GM12878 (cell line): ENCODE measurements at regions not wholly inside any gene's neighbourhood (a gene's known extent, or its start where the extent isn't known, plus 50 kb on each side); places are given as distances from the start of the nearest gene placed in this dataset.

ENCODE experiments used
- CREM ChIP-seq: IDR thresholded peaks from 2 replicates; pipeline ENCODE4 v1.6.1; 2014; ENCODE audit warnings: antibody characterized with exemption, low read depth
- HDAC2 ChIP-seq: fragments of 200-600 bp; sonication (generic); IDR thresholded peaks from 2 replicates; pipeline ENCODE4 v1.6.1; 2017
- MTA2 ChIP-seq: fragments of 450-650 bp; IDR thresholded peaks from 2 replicates; pipeline ENCODE4 v1.6.1; 2016; ENCODE audit warnings: low read depth, mild to moderate bottlenecking, moderate library complexity
- PKNOX1 ChIP-seq: fragments of 450-650 bp; IDR thresholded peaks from 2 replicates; pipeline ENCODE4 v1.6.1; 2016; ENCODE audit warnings: mild to moderate bottlenecking
- RUNX3 ChIP-seq: IDR thresholded peaks from 2 replicates; pipeline ENCODE4 v1.6.1; 2012; ENCODE audit warnings: low read length, inconsistent platforms
- YY1 ChIP-seq: IDR thresholded peaks from 2 replicates; pipeline ENCODE4 v1.6.1; 2011; ENCODE audit warnings: low read depth, mild to moderate bottlenecking, low read length
- ZBTB4 ChIP-seq: fragments of 450-650 bp; formaldehyde crosslinking; IDR thresholded peaks from 2 replicates; pipeline ENCODE4 v1.4.0; 2022; ENCODE audit warnings: mild to moderate bottlenecking, moderate library complexity
- TF ChIP-seq, protein P1 (sequence below): fragments of 450-650 bp; IDR thresholded peaks from 2 replicates; pipeline ENCODE4 v1.6.1; 2017; ENCODE audit warnings: mild to moderate bottlenecking, moderate library complexity
- TF ChIP-seq, protein P2 (sequence below): fragments of 450-650 bp; conservative IDR thresholded peaks from 2 replicates; pipeline ENCODE4 v1.6.1; 2017; ENCODE audit warnings: mild to moderate bottlenecking, moderate library complexity
- TF ChIP-seq, protein P3 (sequence below): IDR thresholded peaks from 2 replicates; pipeline ENCODE4 v1.6.1; 2012; ENCODE audit warnings: low read length, inconsistent platforms
- TF ChIP-seq, protein P4 (sequence below): fragments of 450-650 bp; IDR thresholded peaks from 2 replicates; pipeline ENCODE4 v1.6.1; 2017; ENCODE audit warnings: mild to moderate bottlenecking, low read depth, inconsistent platforms; ENCODE audit not compliant: poor library complexity, severe bottlenecking

DNA sequence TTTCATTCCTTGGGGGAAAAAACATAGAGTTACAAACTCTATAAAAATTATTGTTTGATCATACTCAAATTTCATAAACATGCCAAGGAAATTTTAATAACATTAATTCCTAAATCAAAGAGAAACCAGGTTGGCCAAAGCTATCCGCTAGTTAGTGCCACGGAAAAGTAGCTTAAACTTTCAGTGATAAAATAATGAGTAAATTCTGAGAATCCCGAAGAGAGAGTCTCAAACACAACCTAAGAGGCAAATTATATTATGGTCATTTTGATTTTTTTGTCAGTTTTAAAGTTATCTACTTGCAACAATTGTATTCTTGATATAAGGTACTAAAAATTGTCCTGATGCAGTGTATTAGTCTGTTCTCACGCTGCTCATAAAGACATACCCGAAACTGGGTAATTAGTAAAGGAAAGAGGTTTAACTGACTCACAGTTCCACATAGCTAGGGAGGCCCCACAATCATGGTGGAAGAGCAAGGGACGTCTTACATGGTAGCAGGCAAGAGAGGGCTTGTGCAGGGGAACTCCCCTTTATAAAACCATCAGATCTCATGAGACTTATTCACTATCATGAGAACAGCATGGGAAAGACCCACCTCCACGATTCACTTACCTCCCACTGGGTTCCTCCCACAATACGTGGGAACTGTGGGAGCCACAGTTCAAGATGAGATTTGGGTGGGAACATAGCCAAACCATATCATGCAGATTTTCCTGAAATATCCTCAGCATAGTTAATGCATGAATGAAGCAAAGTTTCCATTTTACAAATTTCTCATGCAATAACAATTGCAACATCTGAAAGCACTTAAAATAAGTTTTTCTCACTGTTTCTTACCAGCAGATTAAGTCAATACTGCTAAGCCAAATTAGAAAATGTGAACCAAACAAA, 205.9 kb upstream of the STK17B start (continued):
- TF ChIP-seq ZBTB4 (CRISPR knock-in tag) (peak; percentile 45; the same call in 1 of the 2 replicates), YY1 (peak; percentile 89), MTA2 (peak; percentile 93), CREM (peak; percentile 79), HDAC2 (no peak), RUNX3 (peak; percentile 90), PKNOX1 (peak; percentile 51; the same call in 1 of the 2 replicates)
- TF ChIP-seq, protein P1, sequence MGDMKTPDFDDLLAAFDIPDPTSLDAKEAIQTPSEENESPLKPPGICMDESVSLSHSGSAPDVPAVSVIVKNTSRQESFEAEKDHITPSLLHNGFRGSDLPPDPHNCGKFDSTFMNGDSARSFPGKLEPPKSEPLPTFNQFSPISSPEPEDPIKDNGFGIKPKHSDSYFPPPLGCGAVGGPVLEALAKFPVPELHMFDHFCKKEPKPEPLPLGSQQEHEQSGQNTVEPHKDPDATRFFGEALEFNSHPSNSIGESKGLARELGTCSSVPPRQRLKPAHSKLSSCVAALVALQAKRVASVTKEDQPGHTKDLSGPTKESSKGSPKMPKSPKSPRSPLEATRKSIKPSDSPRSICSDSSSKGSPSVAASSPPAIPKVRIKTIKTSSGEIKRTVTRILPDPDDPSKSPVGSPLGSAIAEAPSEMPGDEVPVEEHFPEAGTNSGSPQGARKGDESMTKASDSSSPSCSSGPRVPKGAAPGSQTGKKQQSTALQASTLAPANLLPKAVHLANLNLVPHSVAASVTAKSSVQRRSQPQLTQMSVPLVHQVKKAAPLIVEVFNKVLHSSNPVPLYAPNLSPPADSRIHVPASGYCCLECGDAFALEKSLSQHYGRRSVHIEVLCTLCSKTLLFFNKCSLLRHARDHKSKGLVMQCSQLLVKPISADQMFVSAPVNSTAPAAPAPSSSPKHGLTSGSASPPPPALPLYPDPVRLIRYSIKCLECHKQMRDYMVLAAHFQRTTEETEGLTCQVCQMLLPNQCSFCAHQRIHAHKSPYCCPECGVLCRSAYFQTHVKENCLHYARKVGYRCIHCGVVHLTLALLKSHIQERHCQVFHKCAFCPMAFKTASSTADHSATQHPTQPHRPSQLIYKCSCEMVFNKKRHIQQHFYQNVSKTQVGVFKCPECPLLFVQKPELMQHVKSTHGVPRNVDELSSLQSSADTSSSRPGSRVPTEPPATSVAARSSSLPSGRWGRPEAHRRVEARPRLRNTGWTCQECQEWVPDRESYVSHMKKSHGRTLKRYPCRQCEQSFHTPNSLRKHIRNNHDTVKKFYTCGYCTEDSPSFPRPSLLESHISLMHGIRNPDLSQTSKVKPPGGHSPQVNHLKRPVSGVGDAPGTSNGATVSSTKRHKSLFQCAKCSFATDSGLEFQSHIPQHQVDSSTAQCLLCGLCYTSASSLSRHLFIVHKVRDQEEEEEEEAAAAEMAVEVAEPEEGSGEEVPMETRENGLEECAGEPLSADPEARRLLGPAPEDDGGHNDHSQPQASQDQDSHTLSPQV, result peak; percentile 43; the same call in 1 of the 2 replicates
- TF ChIP-seq, protein P2, sequence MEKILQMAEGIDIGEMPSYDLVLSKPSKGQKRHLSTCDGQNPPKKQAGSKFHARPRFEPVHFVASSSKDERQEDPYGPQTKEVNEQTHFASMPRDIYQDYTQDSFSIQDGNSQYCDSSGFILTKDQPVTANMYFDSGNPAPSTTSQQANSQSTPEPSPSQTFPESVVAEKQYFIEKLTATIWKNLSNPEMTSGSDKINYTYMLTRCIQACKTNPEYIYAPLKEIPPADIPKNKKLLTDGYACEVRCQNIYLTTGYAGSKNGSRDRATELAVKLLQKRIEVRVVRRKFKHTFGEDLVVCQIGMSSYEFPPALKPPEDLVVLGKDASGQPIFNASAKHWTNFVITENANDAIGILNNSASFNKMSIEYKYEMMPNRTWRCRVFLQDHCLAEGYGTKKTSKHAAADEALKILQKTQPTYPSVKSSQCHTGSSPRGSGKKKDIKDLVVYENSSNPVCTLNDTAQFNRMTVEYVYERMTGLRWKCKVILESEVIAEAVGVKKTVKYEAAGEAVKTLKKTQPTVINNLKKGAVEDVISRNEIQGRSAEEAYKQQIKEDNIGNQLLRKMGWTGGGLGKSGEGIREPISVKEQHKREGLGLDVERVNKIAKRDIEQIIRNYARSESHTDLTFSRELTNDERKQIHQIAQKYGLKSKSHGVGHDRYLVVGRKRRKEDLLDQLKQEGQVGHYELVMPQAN, result no peak
- TF ChIP-seq, protein P3, sequence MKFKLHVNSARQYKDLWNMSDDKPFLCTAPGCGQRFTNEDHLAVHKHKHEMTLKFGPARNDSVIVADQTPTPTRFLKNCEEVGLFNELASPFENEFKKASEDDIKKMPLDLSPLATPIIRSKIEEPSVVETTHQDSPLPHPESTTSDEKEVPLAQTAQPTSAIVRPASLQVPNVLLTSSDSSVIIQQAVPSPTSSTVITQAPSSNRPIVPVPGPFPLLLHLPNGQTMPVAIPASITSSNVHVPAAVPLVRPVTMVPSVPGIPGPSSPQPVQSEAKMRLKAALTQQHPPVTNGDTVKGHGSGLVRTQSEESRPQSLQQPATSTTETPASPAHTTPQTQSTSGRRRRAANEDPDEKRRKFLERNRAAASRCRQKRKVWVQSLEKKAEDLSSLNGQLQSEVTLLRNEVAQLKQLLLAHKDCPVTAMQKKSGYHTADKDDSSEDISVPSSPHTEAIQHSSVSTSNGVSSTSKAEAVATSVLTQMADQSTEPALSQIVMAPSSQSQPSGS, result peak; percentile 100
- TF ChIP-seq, protein P4, sequence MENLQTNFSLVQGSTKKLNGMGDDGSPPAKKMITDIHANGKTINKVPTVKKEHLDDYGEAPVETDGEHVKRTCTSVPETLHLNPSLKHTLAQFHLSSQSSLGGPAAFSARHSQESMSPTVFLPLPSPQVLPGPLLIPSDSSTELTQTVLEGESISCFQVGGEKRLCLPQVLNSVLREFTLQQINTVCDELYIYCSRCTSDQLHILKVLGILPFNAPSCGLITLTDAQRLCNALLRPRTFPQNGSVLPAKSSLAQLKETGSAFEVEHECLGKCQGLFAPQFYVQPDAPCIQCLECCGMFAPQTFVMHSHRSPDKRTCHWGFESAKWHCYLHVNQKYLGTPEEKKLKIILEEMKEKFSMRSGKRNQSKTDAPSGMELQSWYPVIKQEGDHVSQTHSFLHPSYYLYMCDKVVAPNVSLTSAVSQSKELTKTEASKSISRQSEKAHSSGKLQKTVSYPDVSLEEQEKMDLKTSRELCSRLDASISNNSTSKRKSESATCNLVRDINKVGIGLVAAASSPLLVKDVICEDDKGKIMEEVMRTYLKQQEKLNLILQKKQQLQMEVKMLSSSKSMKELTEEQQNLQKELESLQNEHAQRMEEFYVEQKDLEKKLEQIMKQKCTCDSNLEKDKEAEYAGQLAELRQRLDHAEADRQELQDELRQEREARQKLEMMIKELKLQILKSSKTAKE, result peak; percentile 88
